ENCODE measurements at regions not wholly inside any gene's neighbourhood (a gene's known extent, or its start where the extent isn't known, plus 50 kb on each side); places are given as distances from the start of the nearest gene placed in this dataset.

- DNase-seq = no peak
These were observed 144.1 kb downstream of the SEC61B start for GRCh38 chr9:99366183-99366582.

GRCh38 chr9:99366621-99367020 is 144.5 kb downstream of the SEC61B start:
- no peak for DNase-seq

- peak; percentile 81 for DNase-seq
These were observed 146.6 kb downstream of the SEC61B start for GRCh38 chr9:99368341-99369326.

GRCh38 chr9:99369327-99369722 is 147.2 kb downstream of the SEC61B start:
- no peak for DNase-seq

GRCh38 chr9:99370376-99370775 is 148.3 kb downstream of the SEC61B start:
- no peak for DNase-seq

- no peak for DNase-seq
These were observed 149.3 kb downstream of the SEC61B start for GRCh38 chr9:99371376-99371775.

- DNase-seq = no peak
These were observed 151.8 kb downstream of the SEC61B start for GRCh38 chr9:99373912-99374311.

GRCh38 chr9:99374793-99375192 is 152.7 kb downstream of the SEC61B start:
- no peak for DNase-seq

GRCh38 chr9:99375481-99375880 is 153.4 kb downstream of the SEC61B start:
- no peak for DNase-seq

- DNase-seq = peak; percentile 67
These were observed 156.0 kb downstream of the SEC61B start for GRCh38 chr9:99377790-99378775.

GRCh38 chr9:99383536-99383935 is 161.5 kb downstream of the SEC61B start:
- DNase-seq = no peak

- DNase-seq = no peak
These were observed 163.1 kb downstream of the SEC61B start for GRCh38 chr9:99385215-99385614.

- peak; percentile 81 for DNase-seq
These were observed 163.8 kb downstream of the SEC61B start for GRCh38 chr9:99385814-99386279.

- DNase-seq = peak; percentile 54
These were observed 165.3 kb downstream of the SEC61B start for GRCh38 chr9:99387431-99387830.

- DNase-seq = peak; percentile 57
These were observed 167.3 kb downstream of the SEC61B start for GRCh38 chr9:99389087-99390033.

GRCh38 chr9:99391937-99392594 is 170.0 kb downstream of the SEC61B start:
- no peak for DNase-seq

GRCh38 chr9:99392986-99393385 is 170.9 kb downstream of the SEC61B start:
- DNase-seq = no peak

- DNase-seq = no peak
These were observed 171.9 kb downstream of the SEC61B start for GRCh38 chr9:99393993-99394392.

- DNase-seq = no peak
These were observed 176.2 kb downstream of the SEC61B start for GRCh38 chr9:99398241-99398640.

- DNase-seq = no peak
These were observed 177.4 kb downstream of the SEC61B start for GRCh38 chr9:99399474-99399873.

- DNase-seq = peak; percentile 32
These were observed 178.2 kb downstream of the SEC61B start for GRCh38 chr9:99400184-99400731.

Measured in fibroblast of skin of back (primary cell).